GM12878 (cell line): ENCODE measurements at regions not wholly inside any gene's neighbourhood (a gene's known extent, or its start where the extent isn't known, plus 50 kb on each side); places are given as distances from the start of the nearest gene placed in this dataset.
"Not testable (repeated sequence)": the region's sequence is repeated elsewhere in the genome, so short reads cannot be mapped to it uniquely, and the experiment has no call there.

Experiments
- EZH2 ChIP-seq: IDR thresholded peaks from 2 replicates; pipeline ENCODE4 v1.6.1; 2012; ENCODE audit warnings: low read depth, mild to moderate bottlenecking, control low read depth, inconsistent platforms, low read length, borderline replicate concordance; ENCODE audit not compliant: control insufficient read depth
- NFYB ChIP-seq: IDR thresholded peaks from 2 replicates; pipeline ENCODE4 v1.6.1; 2011; ENCODE audit warnings: low read depth, mild to moderate bottlenecking, low read length, improper control_type of control experiment, moderate library complexity; ENCODE audit not compliant: insufficient read depth
- POLR2A ChIP-seq: IDR thresholded peaks from 2 replicates; pipeline ENCODE4 v1.6.1; 2011; ENCODE audit warnings: low read depth, mild to moderate bottlenecking, low read length
- SIN3A ChIP-seq: IDR thresholded peaks from 2 replicates; pipeline ENCODE4 v1.6.1; 2012; ENCODE audit warnings: low read depth, low read length, improper control_type of control experiment
- SMAD1 ChIP-seq: fragments of 450-650 bp; IDR thresholded peaks from 2 replicates; pipeline ENCODE4 v1.6.1; 2018; ENCODE audit warnings: mild to moderate bottlenecking, low read depth; ENCODE audit not compliant: partially characterized antibody
- YBX1 ChIP-seq: fragments of 450-650 bp; IDR thresholded peaks from 2 replicates; pipeline ENCODE4 v1.6.1; 2016; ENCODE audit warnings: antibody characterized with exemption
- TF ChIP-seq, protein P1 (sequence below): IDR thresholded peaks from 2 replicates; pipeline ENCODE4 v1.6.1; 2012; ENCODE audit warnings: mild to moderate bottlenecking, low read depth, low read length

DNA sequence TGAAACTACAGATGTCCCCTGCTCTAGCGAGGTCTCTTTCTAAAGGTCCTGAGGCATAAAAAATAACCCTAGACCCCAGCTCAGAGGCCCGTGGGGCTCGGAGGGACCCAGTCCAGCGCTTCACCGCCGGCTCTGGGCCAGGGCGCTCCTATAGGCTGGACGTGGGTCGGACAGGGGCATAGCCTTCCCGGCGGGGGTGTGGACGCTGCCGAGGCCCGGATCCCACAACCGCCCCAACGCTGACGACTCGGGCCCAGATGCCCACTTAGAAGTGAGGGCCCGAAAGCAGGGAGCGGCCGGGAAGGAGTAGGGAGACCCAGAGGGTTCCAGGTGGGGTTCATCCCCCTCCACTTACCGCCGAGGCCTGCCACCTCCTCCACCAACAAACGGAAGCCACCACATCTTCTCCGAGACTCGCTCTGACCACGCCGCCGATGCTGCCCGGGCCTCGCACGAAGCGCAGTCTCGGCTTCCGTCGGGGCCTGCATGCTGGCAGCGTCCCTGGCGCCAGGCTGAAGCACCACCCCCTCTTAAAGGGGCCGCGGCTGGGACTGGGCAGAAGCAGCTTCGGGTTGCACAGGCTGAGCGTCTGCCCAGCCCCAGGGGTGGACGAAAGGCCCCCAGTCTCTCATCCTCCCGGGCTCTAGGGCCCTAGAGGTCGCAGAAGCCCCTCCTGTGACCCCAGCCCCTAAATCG, 179.0 kb upstream of the TPTE start:
- TF ChIP-seq, protein P1, sequence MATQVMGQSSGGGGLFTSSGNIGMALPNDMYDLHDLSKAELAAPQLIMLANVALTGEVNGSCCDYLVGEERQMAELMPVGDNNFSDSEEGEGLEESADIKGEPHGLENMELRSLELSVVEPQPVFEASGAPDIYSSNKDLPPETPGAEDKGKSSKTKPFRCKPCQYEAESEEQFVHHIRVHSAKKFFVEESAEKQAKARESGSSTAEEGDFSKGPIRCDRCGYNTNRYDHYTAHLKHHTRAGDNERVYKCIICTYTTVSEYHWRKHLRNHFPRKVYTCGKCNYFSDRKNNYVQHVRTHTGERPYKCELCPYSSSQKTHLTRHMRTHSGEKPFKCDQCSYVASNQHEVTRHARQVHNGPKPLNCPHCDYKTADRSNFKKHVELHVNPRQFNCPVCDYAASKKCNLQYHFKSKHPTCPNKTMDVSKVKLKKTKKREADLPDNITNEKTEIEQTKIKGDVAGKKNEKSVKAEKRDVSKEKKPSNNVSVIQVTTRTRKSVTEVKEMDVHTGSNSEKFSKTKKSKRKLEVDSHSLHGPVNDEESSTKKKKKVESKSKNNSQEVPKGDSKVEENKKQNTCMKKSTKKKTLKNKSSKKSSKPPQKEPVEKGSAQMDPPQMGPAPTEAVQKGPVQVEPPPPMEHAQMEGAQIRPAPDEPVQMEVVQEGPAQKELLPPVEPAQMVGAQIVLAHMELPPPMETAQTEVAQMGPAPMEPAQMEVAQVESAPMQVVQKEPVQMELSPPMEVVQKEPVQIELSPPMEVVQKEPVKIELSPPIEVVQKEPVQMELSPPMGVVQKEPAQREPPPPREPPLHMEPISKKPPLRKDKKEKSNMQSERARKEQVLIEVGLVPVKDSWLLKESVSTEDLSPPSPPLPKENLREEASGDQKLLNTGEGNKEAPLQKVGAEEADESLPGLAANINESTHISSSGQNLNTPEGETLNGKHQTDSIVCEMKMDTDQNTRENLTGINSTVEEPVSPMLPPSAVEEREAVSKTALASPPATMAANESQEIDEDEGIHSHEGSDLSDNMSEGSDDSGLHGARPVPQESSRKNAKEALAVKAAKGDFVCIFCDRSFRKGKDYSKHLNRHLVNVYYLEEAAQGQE, result not testable (repeated sequence)
- not testable (repeated sequence) for TF ChIP-seq NFYB, EZH2, POLR2A, YBX1, SIN3A, SMAD1
